ENCODE measurements at regions not wholly inside any gene's neighbourhood (a gene's known extent, or its start where the extent isn't known, plus 50 kb on each side); places are given as distances from the start of the nearest gene placed in this dataset.

- DNase-seq (ENCODE audit: low spot score) (no peak), ATAC-seq (ENCODE audit: low read depth) (no peak)
- Histone ChIP-seq H3K27me3 (ENCODE audit: insufficient read depth, poor library complexity, severe bottlenecking) (no peaks in the 10 kb centered on the region), H3K27ac (ENCODE audit: poor library complexity, severe bottlenecking) (no peak overlapping the region), H3K4me3 (ENCODE audit: severe bottlenecking) (no peak overlapping the region), H3K9me3 (ENCODE audit: severe bottlenecking) (peaks cover 4% of the 10 kb centered on the region), H3K36me3 (ENCODE audit: low read depth) (no peaks in the 10 kb centered on the region), H3K4me1 (ENCODE audit: insufficient read depth, poor library complexity, severe bottlenecking) (no peaks in the 10 kb centered on the region)
- no peak for TF ChIP-seq CTCF (IDR thresholded peaks at IDR 0.05; ENCODE audit: poor library complexity, severe bottlenecking)
Measured at GRCh38 chr12:124143726-124144125, 151.2 kb upstream of the RFLNA start.

DNA sequence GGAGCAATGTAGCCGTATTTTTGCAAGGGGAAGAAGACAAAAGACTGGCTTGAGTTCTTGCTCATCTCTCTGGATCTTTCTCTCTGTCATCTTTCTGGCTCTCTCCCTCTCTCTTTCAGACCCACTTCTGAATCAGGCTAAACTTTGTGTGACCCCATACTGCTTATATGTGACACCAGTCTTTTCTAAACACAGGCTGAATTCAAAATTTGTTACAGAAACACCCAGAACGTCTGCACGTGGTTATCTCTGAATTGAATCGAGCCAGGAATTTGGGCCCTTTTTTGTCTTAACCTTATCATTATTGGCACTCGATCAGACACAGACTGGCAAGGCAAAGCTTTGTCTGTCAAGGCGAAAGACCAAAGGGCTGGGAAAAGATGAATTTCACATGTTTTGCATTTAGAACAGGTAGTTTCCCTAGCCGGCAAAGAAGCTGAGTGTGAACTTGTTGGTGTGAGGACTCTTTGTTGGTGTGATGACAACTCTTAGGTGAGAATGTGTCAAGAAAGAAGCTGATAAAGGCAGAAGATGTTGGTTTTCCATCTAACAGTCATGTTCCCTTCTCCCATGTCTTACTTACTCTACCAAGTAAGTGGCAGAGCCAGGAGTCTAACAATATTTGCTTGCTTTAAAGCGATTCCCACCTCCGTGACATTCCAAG is 150.2 kb upstream of the RFLNA start:
- Histone ChIP-seq H3K27ac (ENCODE audit: poor library complexity, severe bottlenecking) (no peak overlapping the region), H3K9me3 (ENCODE audit: severe bottlenecking) (peaks cover 4% of the 10 kb centered on the region), H3K27me3 (ENCODE audit: insufficient read depth, poor library complexity, severe bottlenecking) (no peaks in the 10 kb centered on the region), H3K4me1 (ENCODE audit: insufficient read depth, poor library complexity, severe bottlenecking) (no peaks in the 10 kb centered on the region), H3K4me3 (ENCODE audit: severe bottlenecking) (no peak overlapping the region), H3K36me3 (ENCODE audit: low read depth) (no peaks in the 10 kb centered on the region)
- no peak for TF ChIP-seq CTCF (IDR thresholded peaks at IDR 0.05; ENCODE audit: poor library complexity, severe bottlenecking)
- no peak for DNase-seq (ENCODE audit: low spot score)
- no peak for ATAC-seq (ENCODE audit: low read depth)

- Histone ChIP-seq H3K9me3 (ENCODE audit: severe bottlenecking) (peaks cover 4% of the 10 kb centered on the region), H3K4me1 (ENCODE audit: insufficient read depth, poor library complexity, severe bottlenecking) (no peaks in the 10 kb centered on the region), H3K36me3 (ENCODE audit: low read depth) (no peaks in the 10 kb centered on the region), H3K4me3 (ENCODE audit: severe bottlenecking) (no peak overlapping the region), H3K27ac (ENCODE audit: poor library complexity, severe bottlenecking) (no peak overlapping the region), H3K27me3 (ENCODE audit: insufficient read depth, poor library complexity, severe bottlenecking) (no peaks in the 10 kb centered on the region)
- ATAC-seq (ENCODE audit: low read depth) (no peak), DNase-seq (ENCODE audit: low spot score) (no peak)
- TF ChIP-seq CTCF (IDR thresholded peaks at IDR 0.05; ENCODE audit: poor library complexity, severe bottlenecking): no peak
Measured at GRCh38 chr12:124147027-124147426, 147.9 kb upstream of the RFLNA start.

DNA sequence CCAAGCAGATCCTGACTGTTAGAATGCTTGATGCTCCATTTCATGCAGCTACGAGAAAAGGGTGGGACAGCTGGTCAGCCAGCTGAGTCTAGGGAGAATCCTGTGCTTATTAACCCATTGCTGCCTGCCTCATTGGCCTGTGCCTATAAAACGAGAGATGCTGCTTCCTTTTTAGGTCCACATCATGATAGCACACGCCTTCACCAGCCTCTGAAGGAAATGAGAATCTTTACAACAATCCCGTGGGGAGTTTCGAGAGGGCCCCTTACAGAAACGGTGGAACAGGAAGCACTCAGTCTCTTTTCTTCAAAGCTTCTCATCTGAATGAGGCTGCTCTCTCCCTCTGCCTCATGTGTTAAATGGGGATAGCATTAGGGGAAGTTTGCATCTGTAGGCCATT is 147.3 kb upstream of the RFLNA start:
- no peak for DNase-seq (ENCODE audit: low spot score)
- Histone ChIP-seq H3K27me3 (ENCODE audit: insufficient read depth, poor library complexity, severe bottlenecking) (no peaks in the 10 kb centered on the region), H3K27ac (ENCODE audit: poor library complexity, severe bottlenecking) (no peak overlapping the region), H3K36me3 (ENCODE audit: low read depth) (no peaks in the 10 kb centered on the region), H3K9me3 (ENCODE audit: severe bottlenecking) (peaks cover 1% of the 10 kb centered on the region), H3K4me3 (ENCODE audit: severe bottlenecking) (no peak overlapping the region), H3K4me1 (ENCODE audit: insufficient read depth, poor library complexity, severe bottlenecking) (no peaks in the 10 kb centered on the region)
- no peak for TF ChIP-seq CTCF (IDR thresholded peaks at IDR 0.05; ENCODE audit: poor library complexity, severe bottlenecking)
- no peak for ATAC-seq (ENCODE audit: low read depth)

- Histone ChIP-seq H3K36me3 (ENCODE audit: low read depth) (no peaks in the 10 kb centered on the region), H3K27ac (ENCODE audit: poor library complexity, severe bottlenecking) (no peak overlapping the region), H3K4me1 (ENCODE audit: insufficient read depth, poor library complexity, severe bottlenecking) (no peaks in the 10 kb centered on the region), H3K27me3 (ENCODE audit: insufficient read depth, poor library complexity, severe bottlenecking) (no peaks in the 10 kb centered on the region), H3K9me3 (ENCODE audit: severe bottlenecking) (no peaks in the 10 kb centered on the region), H3K4me3 (ENCODE audit: severe bottlenecking) (no peak overlapping the region)
- no peak for TF ChIP-seq CTCF (IDR thresholded peaks at IDR 0.05; ENCODE audit: poor library complexity, severe bottlenecking)
- ATAC-seq (ENCODE audit: low read depth) (no peak), DNase-seq (ENCODE audit: low spot score) (no peak)
Measured at GRCh38 chr12:124148481-124149273, 146.2 kb upstream of the RFLNA start.

Measured in RWPE2 (cell line).